ENCODE measurements at regions not wholly inside any gene's neighbourhood (a gene's known extent, or its start where the extent isn't known, plus 50 kb on each side); places are given as distances from the start of the nearest gene placed in this dataset.

- intact Hi-C loops (cut with micrococcal nuclease): no loop called here
- DNase-seq: no peak
These were observed 166.7 kb upstream of the BET1 start for GRCh38 chr7:94170836-94171235.

GRCh38 chr7:94173436-94173835, 169.3 kb upstream of the BET1 start:
- Histone ChIP-seq H3K9me3 (ENCODE audit: control insufficient read depth in 1 of 2, low read length in 2 of 2) (no peaks in the 10 kb centered on the region), H3K36me3 (ENCODE audit: insufficient read depth, low read length) (no peaks in the 10 kb centered on the region), H3K4me1 (ENCODE audit: insufficient read depth, low read length) (no peaks in the 10 kb centered on the region), H3K27ac (ENCODE audit: low read depth, low read length) (no peak overlapping the region), H3K4me3 (ENCODE audit: low read length in 2 of 2) (no peak overlapping the region), H3K27me3 (ENCODE audit: insufficient read depth, low read length) (no peaks in the 10 kb centered on the region)
- H3K9me3 Mint-ChIP-seq: peaks cover 0 to 2% (median 0%) of the 10 kb centered on the region in 8 donors
- H3K36me3 Mint-ChIP-seq: no peaks in the 10 kb centered on the region
- no peak for DNase-seq
- H3K4me1 Mint-ChIP-seq: no peaks in the 10 kb centered on the region
- ChIA-PET POLR2A (ENCODE audit: partially characterized antibody) (no interaction called here), CTCF (ENCODE audit: partially characterized antibody) (no interaction called here)
- no peak overlapping the region for H3K27ac Mint-ChIP-seq
- peaks cover 0 to 7% of the 10 kb centered on the region in 2 donors for H3K27me3 Mint-ChIP-seq
- intact Hi-C loops (cut with micrococcal nuclease): no loop called here
- no peak overlapping the region for H3K4me3 Mint-ChIP-seq

More at GRCh38 chr7:94170836-94171235, 166.7 kb upstream of the BET1 start:
- Mint-ChIP-seq H3K4me3 (no peak overlapping the region), H3K36me3 (no peaks in the 10 kb centered on the region), H3K9me3 (peaks cover 0 to 5% (median 0%) of the 10 kb centered on the region in 8 donors), H3K27me3 (peaks cover 0 to 5% of the 10 kb centered on the region in 2 donors), H3K27ac (no peak overlapping the region), H3K4me1 (no peaks in the 10 kb centered on the region)
- no peaks in the 10 kb centered on the region for H3K9me3 ChIP-seq (ENCODE audit: control insufficient read depth in 1 of 2, low read length in 2 of 2)
- POLR2A ChIA-PET (ENCODE audit: partially characterized antibody): no interaction called here
- CTCF ChIA-PET (ENCODE audit: partially characterized antibody): no interaction called here
- no peak overlapping the region for H3K4me3 ChIP-seq (ENCODE audit: low read length in 2 of 2)
- no peaks in the 10 kb centered on the region for H3K4me1 ChIP-seq (ENCODE audit: insufficient read depth, low read length)
- H3K36me3 ChIP-seq (ENCODE audit: insufficient read depth, low read length): no peaks in the 10 kb centered on the region
- no peak overlapping the region for H3K27ac ChIP-seq (ENCODE audit: low read depth, low read length)
- no peaks in the 10 kb centered on the region for H3K27me3 ChIP-seq (ENCODE audit: insufficient read depth, low read length)

DNA sequence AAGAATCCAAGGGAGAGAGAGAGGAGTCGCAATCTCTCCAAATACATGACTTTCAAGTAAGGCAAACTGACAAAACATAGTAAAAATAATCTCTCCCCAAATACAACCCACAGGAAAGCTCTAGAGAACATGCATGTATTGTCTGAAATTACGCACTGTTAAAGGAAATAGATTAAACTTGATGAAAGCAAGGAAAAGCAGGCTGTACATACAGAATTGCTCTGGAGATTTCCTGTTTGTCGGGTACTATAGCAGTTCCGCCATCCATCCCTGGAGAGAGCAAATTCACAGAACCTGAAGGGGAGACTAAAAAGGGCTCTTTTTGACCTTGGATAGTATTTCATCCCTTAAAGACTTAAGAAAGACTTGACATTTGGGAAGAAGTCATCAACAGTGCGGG, 170.2 kb upstream of the BET1 start:
- POLR2A ChIA-PET (ENCODE audit: partially characterized antibody): no interaction called here

GRCh38 chr7:94174956-94175355, 170.8 kb upstream of the BET1 start:
- no peak overlapping the region for H3K27ac Mint-ChIP-seq
- H3K9me3 ChIP-seq (ENCODE audit: control insufficient read depth in 1 of 2, low read length in 2 of 2): no peaks in the 10 kb centered on the region
- CTCF ChIA-PET (ENCODE audit: partially characterized antibody): no interaction called here
- intact Hi-C loops (cut with micrococcal nuclease): no loop called here
- no peaks in the 10 kb centered on the region for H3K27me3 ChIP-seq (ENCODE audit: insufficient read depth, low read length)
- no peak overlapping the region for H3K4me3 Mint-ChIP-seq
- H3K4me3 ChIP-seq (ENCODE audit: low read length in 2 of 2): no peak overlapping the region
- H3K36me3 Mint-ChIP-seq: no peaks in the 10 kb centered on the region
- peaks cover 0 to 4% (median 0%) of the 10 kb centered on the region in 8 donors for H3K9me3 Mint-ChIP-seq
- no peaks in the 10 kb centered on the region for H3K4me1 ChIP-seq (ENCODE audit: insufficient read depth, low read length)
- POLR2A ChIA-PET (ENCODE audit: partially characterized antibody): no interaction called here
- no peaks in the 10 kb centered on the region for H3K4me1 Mint-ChIP-seq
- no peak for DNase-seq
- H3K36me3 ChIP-seq (ENCODE audit: insufficient read depth, low read length): no peaks in the 10 kb centered on the region
- H3K27ac ChIP-seq (ENCODE audit: low read depth, low read length): no peak overlapping the region
- H3K27me3 Mint-ChIP-seq: peaks cover 2 to 6% of the 10 kb centered on the region in 2 donors

More for the DNA sequence above, 170.2 kb upstream of the BET1 start:
- no peaks in the 10 kb centered on the region for H3K4me1 Mint-ChIP-seq
- CTCF ChIA-PET (ENCODE audit: partially characterized antibody): no interaction called here
- Histone ChIP-seq H3K36me3 (ENCODE audit: insufficient read depth, low read length) (no peaks in the 10 kb centered on the region), H3K27me3 (ENCODE audit: insufficient read depth, low read length) (no peaks in the 10 kb centered on the region), H3K4me3 (ENCODE audit: low read length in 2 of 2) (no peak overlapping the region), H3K9me3 (ENCODE audit: control insufficient read depth in 1 of 2, low read length in 2 of 2) (no peaks in the 10 kb centered on the region), H3K27ac (ENCODE audit: low read depth, low read length) (no peak overlapping the region), H3K4me1 (ENCODE audit: insufficient read depth, low read length) (no peaks in the 10 kb centered on the region)
- no peak for DNase-seq
- H3K4me3 Mint-ChIP-seq: no peak overlapping the region
- intact Hi-C loops (cut with micrococcal nuclease): no loop called here
- H3K27ac Mint-ChIP-seq: no peak overlapping the region
- no peaks in the 10 kb centered on the region for H3K36me3 Mint-ChIP-seq
- H3K9me3 Mint-ChIP-seq: peaks cover 0 to 4% (median 0%) of the 10 kb centered on the region in 8 donors
- H3K27me3 Mint-ChIP-seq: peaks cover 2 to 7% of the 10 kb centered on the region in 2 donors

DNA sequence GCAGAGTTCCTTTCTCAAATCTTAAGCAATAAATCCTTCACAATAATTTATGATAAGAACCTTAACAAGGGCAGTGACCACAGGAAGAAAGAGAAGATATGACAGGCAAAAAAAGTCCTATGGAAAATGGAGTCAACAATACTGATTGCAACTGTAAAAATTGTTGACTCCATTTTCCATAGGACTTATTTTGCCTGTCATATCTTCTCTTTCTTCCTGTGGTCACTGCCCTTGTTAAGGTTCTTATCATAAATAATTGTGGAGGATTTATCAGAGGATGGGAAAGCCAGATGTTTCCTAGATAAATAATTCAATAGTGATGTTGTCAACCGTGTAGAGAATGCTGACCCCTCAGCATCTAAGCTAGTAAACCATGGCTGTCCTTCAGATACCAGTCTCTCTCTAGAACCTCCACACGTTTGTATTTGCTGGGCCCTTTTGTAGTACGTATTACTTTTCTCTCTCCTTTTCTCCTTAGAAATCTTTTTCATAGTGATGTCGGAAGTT, 172.6 kb upstream of the BET1 start:
- Histone ChIP-seq H3K36me3 (ENCODE audit: insufficient read depth, low read length) (no peaks in the 10 kb centered on the region), H3K27me3 (ENCODE audit: insufficient read depth, low read length) (no peaks in the 10 kb centered on the region), H3K9me3 (ENCODE audit: control insufficient read depth in 1 of 2, low read length in 2 of 2) (no peaks in the 10 kb centered on the region), H3K27ac (ENCODE audit: low read depth, low read length) (no peak overlapping the region), H3K4me3 (ENCODE audit: low read length in 2 of 2) (no peak overlapping the region), H3K4me1 (ENCODE audit: insufficient read depth, low read length) (no peaks in the 10 kb centered on the region)
- ChIA-PET POLR2A (ENCODE audit: partially characterized antibody) (no interaction called here), CTCF (ENCODE audit: partially characterized antibody) (no interaction called here)
- Mint-ChIP-seq H3K4me3 (no peak overlapping the region), H3K27ac (no peak overlapping the region), H3K9me3 (peaks cover 0 to 4% (median 0%) of the 10 kb centered on the region in 8 donors), H3K4me1 (no peaks in the 10 kb centered on the region), H3K27me3 (peaks cover 2 to 6% of the 10 kb centered on the region in 2 donors), H3K36me3 (no peaks in the 10 kb centered on the region)
- DNase-seq: no peak
- intact Hi-C loops (cut with micrococcal nuclease): no loop called here

DNA sequence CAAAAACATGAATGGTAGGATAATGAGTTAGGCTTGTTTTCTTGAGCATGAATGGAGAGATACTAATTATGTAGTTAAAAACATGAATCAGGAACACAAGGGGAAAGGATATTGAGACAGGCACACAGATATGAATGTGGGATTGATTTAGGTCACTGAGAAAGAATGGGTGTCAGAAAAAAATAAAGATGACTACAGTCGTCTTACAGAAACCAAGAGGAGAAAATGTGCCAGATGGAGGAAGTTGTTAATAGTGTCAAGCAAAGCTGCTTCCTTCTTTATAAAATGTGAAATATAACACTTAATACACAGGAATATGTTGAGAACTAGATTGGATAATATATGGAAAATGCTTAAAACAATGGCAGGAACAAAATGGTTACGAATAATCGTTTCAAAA, 173.3 kb upstream of the BET1 start:
- intact Hi-C loops (cut with micrococcal nuclease): no loop called here
- H3K4me3 Mint-ChIP-seq: no peak overlapping the region
- POLR2A ChIA-PET (ENCODE audit: partially characterized antibody): no interaction called here
- CTCF ChIA-PET (ENCODE audit: partially characterized antibody): no interaction called here
- H3K36me3 Mint-ChIP-seq: no peaks in the 10 kb centered on the region
- Histone ChIP-seq H3K27me3 (ENCODE audit: insufficient read depth, low read length) (no peaks in the 10 kb centered on the region), H3K9me3 (ENCODE audit: control insufficient read depth in 1 of 2, low read length in 2 of 2) (no peaks in the 10 kb centered on the region), H3K36me3 (ENCODE audit: insufficient read depth, low read length) (no peaks in the 10 kb centered on the region), H3K4me1 (ENCODE audit: insufficient read depth, low read length) (no peaks in the 10 kb centered on the region), H3K4me3 (ENCODE audit: low read length in 2 of 2) (no peak overlapping the region), H3K27ac (ENCODE audit: low read depth, low read length) (no peak overlapping the region)
- DNase-seq: no peak
- peaks cover 2 to 6% of the 10 kb centered on the region in 2 donors for H3K27me3 Mint-ChIP-seq
- H3K9me3 Mint-ChIP-seq: peaks cover 0 to 4% (median 0%) of the 10 kb centered on the region in 8 donors
- H3K4me1 Mint-ChIP-seq: no peaks in the 10 kb centered on the region
- H3K27ac Mint-ChIP-seq: no peak overlapping the region

DNA sequence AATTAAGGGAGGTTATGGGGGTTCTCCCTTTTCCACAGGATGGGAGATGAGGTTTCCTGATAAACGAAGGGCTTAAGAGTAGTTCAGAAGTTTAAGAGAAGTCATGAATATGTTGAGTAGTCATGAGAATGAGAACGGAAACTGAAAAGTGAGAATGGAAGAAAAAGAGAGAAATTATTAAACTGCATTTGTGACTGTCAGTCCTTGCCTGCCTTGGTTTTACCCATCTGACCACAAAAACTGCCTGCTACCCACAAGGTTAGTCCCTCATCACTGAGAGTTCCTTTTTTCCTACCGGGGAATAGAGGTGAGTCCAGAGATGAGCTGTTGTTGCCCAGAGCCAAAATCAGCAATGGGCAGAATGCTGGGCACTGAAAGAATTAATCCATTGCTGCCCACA, 174.1 kb upstream of the BET1 start:
- intact Hi-C loops (cut with micrococcal nuclease): no loop called here
- no peaks in the 10 kb centered on the region for H3K4me1 ChIP-seq (ENCODE audit: insufficient read depth, low read length)
- H3K9me3 ChIP-seq (ENCODE audit: control insufficient read depth in 1 of 2, low read length in 2 of 2): no peaks in the 10 kb centered on the region
- H3K27ac Mint-ChIP-seq: no peak overlapping the region
- H3K27ac ChIP-seq (ENCODE audit: low read depth, low read length): no peak overlapping the region
- CTCF ChIA-PET (ENCODE audit: partially characterized antibody): no interaction called here
- H3K27me3 ChIP-seq (ENCODE audit: insufficient read depth, low read length): no peaks in the 10 kb centered on the region
- DNase-seq: no peak
- POLR2A ChIA-PET (ENCODE audit: partially characterized antibody): no interaction called here
- H3K4me3 ChIP-seq (ENCODE audit: low read length in 2 of 2): no peak overlapping the region
- H3K36me3 ChIP-seq (ENCODE audit: insufficient read depth, low read length): no peaks in the 10 kb centered on the region
- H3K4me3 Mint-ChIP-seq: no peak overlapping the region
- no peaks in the 10 kb centered on the region for H3K4me1 Mint-ChIP-seq
- peaks cover 0 to 4% (median 0%) of the 10 kb centered on the region in 8 donors for H3K9me3 Mint-ChIP-seq
- H3K36me3 Mint-ChIP-seq: no peaks in the 10 kb centered on the region
- H3K27me3 Mint-ChIP-seq: peaks cover 2 to 6% of the 10 kb centered on the region in 2 donors

- CTCF ChIA-PET (ENCODE audit: partially characterized antibody): no interaction called here
- H3K27me3 ChIP-seq (ENCODE audit: insufficient read depth, low read length): no peaks in the 10 kb centered on the region
- H3K4me3 ChIP-seq (ENCODE audit: low read length in 2 of 2): no peak overlapping the region
- Mint-ChIP-seq H3K27ac (no peak overlapping the region), H3K4me1 (no peaks in the 10 kb centered on the region), H3K27me3 (peaks cover 2 to 3% of the 10 kb centered on the region in 2 donors), H3K36me3 (no peaks in the 10 kb centered on the region), H3K9me3 (peaks cover 0 to 4% (median 0%) of the 10 kb centered on the region in 8 donors), H3K4me3 (no peak overlapping the region)
- DNase-seq: no peak
- intact Hi-C loops (cut with micrococcal nuclease): no loop called here
- H3K36me3 ChIP-seq (ENCODE audit: insufficient read depth, low read length): no peaks in the 10 kb centered on the region
- POLR2A ChIA-PET (ENCODE audit: partially characterized antibody): no interaction called here
- H3K4me1 ChIP-seq (ENCODE audit: insufficient read depth, low read length): no peaks in the 10 kb centered on the region
- no peak overlapping the region for H3K27ac ChIP-seq (ENCODE audit: low read depth, low read length)
- H3K9me3 ChIP-seq (ENCODE audit: control insufficient read depth in 1 of 2, low read length in 2 of 2): no peaks in the 10 kb centered on the region
These were observed 175.3 kb upstream of the BET1 start for GRCh38 chr7:94179466-94179865.
